Lower lobe of right lung (tissue), 2 donors: ENCODE measurements at regions not wholly inside any gene's neighbourhood (a gene's known extent, or its start where the extent isn't known, plus 50 kb on each side); places are given as distances from the start of the nearest gene placed in this dataset.

Experiments used
- ATAC-seq, 2 donors: fragments of 200-7000 bp; cut with Tn5 transposase; one replicate each; pipeline ENCODE4 v1.9.1; 2020 to 2022; ENCODE audit warnings: mild to moderate bottlenecking in 2 of 2, moderate library complexity in 2 of 2
- DNase-seq: peaks from one replicate; pipeline ENCODE4 v3.0.0-alpha.2; 2020
- H3K27ac ChIP-seq: fragments of 200-600 bp; one replicate; pipeline ENCODE4 v1.8.0; 2022
- H3K27me3 ChIP-seq: fragments of 200-600 bp; one replicate; pipeline ENCODE4 v1.8.0; 2022; ENCODE audit warnings: low read depth
- H3K36me3 ChIP-seq: fragments of 200-600 bp; one replicate; pipeline ENCODE4 v1.8.0; 2022; ENCODE audit warnings: mild to moderate bottlenecking
- H3K4me1 ChIP-seq: fragments of 200-600 bp; one replicate; pipeline ENCODE4 v1.8.0; 2022
- H3K4me3 ChIP-seq: fragments of 200-600 bp; one replicate; pipeline ENCODE4 v1.8.0; 2022; ENCODE audit warnings: mild to moderate bottlenecking
- H3K9me3 ChIP-seq: fragments of 200-600 bp; one replicate; pipeline ENCODE4 v1.8.0; 2022
- intact Hi-C: fragments of 100-400 bp; cut with DNase I; formaldehyde crosslinking; loops from one replicate; pipeline ENCODE4 v1.11.0; 2022
- TF ChIP-seq, protein P1 (sequence below): fragments of 200-600 bp; IDR thresholded peaks from one replicate; pipeline ENCODE4 v1.8.0; 2022; ENCODE audit warnings: antibody characterized with exemption, mild to moderate bottlenecking
- donor health status: DM: no; HTN: yes; CAD: no; lungs with severe emphysema.

- no peaks in the 10 kb centered on the region for H3K9me3 ChIP-seq
- peak overlapping the region; percentile 84 for H3K27ac ChIP-seq
- no peaks in the 10 kb centered on the region for H3K36me3 ChIP-seq
- intact Hi-C loops = no loop called here
- TF ChIP-seq, protein P1, sequence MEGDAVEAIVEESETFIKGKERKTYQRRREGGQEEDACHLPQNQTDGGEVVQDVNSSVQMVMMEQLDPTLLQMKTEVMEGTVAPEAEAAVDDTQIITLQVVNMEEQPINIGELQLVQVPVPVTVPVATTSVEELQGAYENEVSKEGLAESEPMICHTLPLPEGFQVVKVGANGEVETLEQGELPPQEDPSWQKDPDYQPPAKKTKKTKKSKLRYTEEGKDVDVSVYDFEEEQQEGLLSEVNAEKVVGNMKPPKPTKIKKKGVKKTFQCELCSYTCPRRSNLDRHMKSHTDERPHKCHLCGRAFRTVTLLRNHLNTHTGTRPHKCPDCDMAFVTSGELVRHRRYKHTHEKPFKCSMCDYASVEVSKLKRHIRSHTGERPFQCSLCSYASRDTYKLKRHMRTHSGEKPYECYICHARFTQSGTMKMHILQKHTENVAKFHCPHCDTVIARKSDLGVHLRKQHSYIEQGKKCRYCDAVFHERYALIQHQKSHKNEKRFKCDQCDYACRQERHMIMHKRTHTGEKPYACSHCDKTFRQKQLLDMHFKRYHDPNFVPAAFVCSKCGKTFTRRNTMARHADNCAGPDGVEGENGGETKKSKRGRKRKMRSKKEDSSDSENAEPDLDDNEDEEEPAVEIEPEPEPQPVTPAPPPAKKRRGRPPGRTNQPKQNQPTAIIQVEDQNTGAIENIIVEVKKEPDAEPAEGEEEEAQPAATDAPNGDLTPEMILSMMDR = no peak
- no peak overlapping the region for H3K4me3 ChIP-seq
- no peaks in the 10 kb centered on the region for H3K27me3 ChIP-seq
- DNase-seq (no peak), ATAC-seq (peak in 1 of 2 donors; percentile 27)
- H3K4me1 ChIP-seq = peaks cover 28% of the 10 kb centered on the region
These were observed 73.2 kb upstream of the MDM1 start for GRCh38 chr12:68405343-68405781.

DNA sequence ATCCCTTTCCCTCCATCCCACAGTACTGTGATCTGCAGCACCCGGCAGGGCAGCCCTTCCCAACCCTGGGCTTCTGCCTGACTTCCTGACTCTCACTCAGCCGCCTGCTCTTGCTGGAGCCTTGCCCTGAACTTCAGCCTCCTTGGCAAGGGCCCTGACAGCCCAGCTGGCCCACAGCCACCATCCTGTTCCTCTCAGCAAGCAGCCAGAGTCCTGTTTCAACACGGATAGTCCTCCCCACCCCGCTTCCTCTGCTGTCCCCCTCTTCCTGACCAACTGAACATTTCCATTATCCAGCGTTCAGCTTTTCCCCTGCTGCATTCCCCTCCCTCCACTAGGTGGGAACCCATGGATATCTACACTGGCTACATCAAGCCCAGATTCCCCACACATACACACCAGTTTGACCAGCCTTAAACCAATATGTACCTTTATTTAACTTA is 74.0 kb upstream of the MDM1 start:
- peaks cover 28% of the 10 kb centered on the region for H3K4me1 ChIP-seq
- peak; percentile 94 to 95 for ATAC-seq
- no peaks in the 10 kb centered on the region for H3K36me3 ChIP-seq
- peak overlapping the region; percentile 84 for H3K27ac ChIP-seq
- DNase-seq = peak; percentile 93
- intact Hi-C loops = no loop called here
- H3K4me3 ChIP-seq = peak overlapping the region; percentile 12
- TF ChIP-seq, protein P1 = peak; percentile 54
- no peaks in the 10 kb centered on the region for H3K9me3 ChIP-seq
- no peaks in the 10 kb centered on the region for H3K27me3 ChIP-seq

DNA sequence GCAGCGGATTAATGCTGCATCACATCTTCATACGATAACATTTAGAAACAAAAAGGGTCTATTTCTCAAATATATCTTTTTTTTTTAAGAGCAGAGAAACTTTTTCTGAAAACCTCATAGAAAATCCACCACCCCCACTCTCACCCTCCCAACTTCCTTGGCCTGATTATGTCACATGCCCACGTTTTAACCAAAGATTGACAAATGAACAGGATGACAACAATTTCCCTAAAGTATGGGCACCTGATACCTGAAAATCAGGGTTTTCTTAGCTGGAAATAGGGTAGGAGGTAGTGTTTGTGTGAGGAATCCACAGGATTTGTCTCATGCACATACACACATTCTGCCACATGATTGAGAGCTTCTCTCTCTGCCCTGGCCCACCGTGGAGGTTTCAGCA is 74.7 kb upstream of the MDM1 start:
- Histone ChIP-seq H3K27me3 (no peaks in the 10 kb centered on the region), H3K9me3 (no peaks in the 10 kb centered on the region), H3K27ac (peak overlapping the region; percentile 84), H3K36me3 (no peaks in the 10 kb centered on the region), H3K4me1 (peaks cover 28% of the 10 kb centered on the region), H3K4me3 (no peak overlapping the region)
- DNase-seq (no peak), ATAC-seq (no peak)
- TF ChIP-seq, protein P1 = no peak
- intact Hi-C loops = no loop called here

DNA sequence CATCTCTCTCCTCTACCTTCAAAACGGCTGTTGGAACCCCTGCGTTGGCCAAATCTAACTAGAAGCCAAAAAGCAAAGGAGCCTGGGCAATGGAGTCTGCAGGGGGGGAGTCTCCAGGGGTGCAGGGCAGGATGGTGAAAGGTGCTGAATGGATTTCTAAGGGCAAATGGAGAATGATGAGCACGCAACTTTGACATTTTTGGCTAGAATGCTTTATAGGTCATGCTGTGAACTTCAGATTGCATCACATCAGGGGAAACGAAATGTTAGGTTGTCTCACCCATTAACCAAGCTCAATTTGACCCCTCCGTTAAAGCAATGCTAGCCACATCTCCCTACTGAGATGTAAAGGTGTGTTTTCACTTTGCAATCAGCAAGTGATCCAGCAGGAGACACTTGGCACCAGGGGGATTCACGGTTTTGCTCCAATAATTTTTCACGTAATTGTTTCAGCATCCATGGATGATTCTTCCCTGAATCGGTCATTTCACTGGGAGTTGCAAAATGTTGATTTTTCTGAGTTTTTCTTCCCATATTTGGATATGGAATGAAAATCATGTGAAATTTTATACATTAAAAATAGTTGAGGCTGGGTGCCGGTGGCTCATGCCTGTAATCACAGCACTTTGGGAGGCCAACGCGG is 78.0 kb upstream of the MDM1 start:
- ATAC-seq (no peak), DNase-seq (no peak)
- no peaks in the 10 kb centered on the region for H3K9me3 ChIP-seq
- TF ChIP-seq, protein P1 = no peak
- intact Hi-C loops = no loop called here
- no peaks in the 10 kb centered on the region for H3K27me3 ChIP-seq
- no peak overlapping the region for H3K27ac ChIP-seq
- H3K36me3 ChIP-seq = no peaks in the 10 kb centered on the region
- H3K4me1 ChIP-seq = peaks cover 21% of the 10 kb centered on the region
- H3K4me3 ChIP-seq = no peak overlapping the region

DNA sequence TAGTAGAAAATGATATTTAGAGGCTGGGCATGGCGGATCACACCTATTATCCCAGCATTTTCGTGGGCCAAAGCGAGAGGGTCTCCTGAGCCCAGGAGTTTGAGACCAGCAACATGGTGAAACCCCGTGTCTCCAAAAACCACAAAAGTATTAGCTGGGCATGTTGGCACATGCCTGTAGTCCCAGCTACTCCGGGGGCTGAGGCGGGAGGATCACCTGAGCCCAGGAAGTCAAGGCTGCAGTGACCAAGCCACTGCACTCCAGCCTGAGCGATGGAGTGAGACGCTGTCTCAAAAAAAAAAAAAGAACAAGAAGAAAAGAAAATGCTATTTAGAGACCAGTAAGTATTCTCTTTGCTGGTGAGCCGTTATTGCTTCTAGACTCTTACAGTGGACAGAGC is 79.2 kb upstream of the MDM1 start:
- no peak overlapping the region for H3K4me3 ChIP-seq
- TF ChIP-seq, protein P1 = no peak
- H3K4me1 ChIP-seq = peaks cover 9% of the 10 kb centered on the region
- no peak for ATAC-seq
- no peaks in the 10 kb centered on the region for H3K36me3 ChIP-seq
- no peak for DNase-seq
- H3K9me3 ChIP-seq = no peaks in the 10 kb centered on the region
- intact Hi-C loops = no loop called here
- H3K27ac ChIP-seq = no peak overlapping the region
- H3K27me3 ChIP-seq = no peaks in the 10 kb centered on the region
